Stimulated activated CD4-positive, alpha-beta T cell treated with anti-CD3 and anti-CD28 coated beads, Interleukin-2, amount 100 ng/mL, for 24 hours (primary cell): ENCODE measurements at regions not wholly inside any gene's neighbourhood (a gene's known extent, or its start where the extent isn't known, plus 50 kb on each side); places are given as distances from the start of the nearest gene placed in this dataset.
"Not testable (repeated sequence)": the region's sequence is repeated elsewhere in the genome, so short reads cannot be mapped to it uniquely, and the experiment has no call there.

Experiments
- DNase-seq, 2 donors: peaks; one replicate each; pipeline ENCODE4 v3.0.0-alpha.2; 2020

GRCh38 chr1:93771843-93772242, 90.2 kb upstream of the BCAR3 start:
- no peak for DNase-seq

GRCh38 chr1:93770640-93771039, 89.0 kb upstream of the BCAR3 start:
- no peak for DNase-seq

- no peak for DNase-seq
Measured at GRCh38 chr1:93769777-93770176, 88.1 kb upstream of the BCAR3 start.

- no peak for DNase-seq
Measured at GRCh38 chr1:93768380-93768863, 86.8 kb upstream of the BCAR3 start.

GRCh38 chr1:93766451-93766850, 84.8 kb upstream of the BCAR3 start:
- DNase-seq: no peak

- DNase-seq: no peak
Measured at GRCh38 chr1:93765099-93765498, 83.5 kb upstream of the BCAR3 start.

- no peak for DNase-seq
Measured at GRCh38 chr1:93764366-93764750, 82.7 kb upstream of the BCAR3 start.

- DNase-seq: no peak
Measured at GRCh38 chr1:93763704-93764365, 82.2 kb upstream of the BCAR3 start.

GRCh38 chr1:93758842-93759515, 77.3 kb upstream of the BCAR3 start:
- DNase-seq: no peak

GRCh38 chr1:93757256-93758036, 75.8 kb upstream of the BCAR3 start:
- DNase-seq: no peak

GRCh38 chr1:93756657-93757056, 75.0 kb upstream of the BCAR3 start:
- no peak for DNase-seq

- not testable (repeated sequence) for DNase-seq
Measured at GRCh38 chr1:93755251-93755715, 73.6 kb upstream of the BCAR3 start.

GRCh38 chr1:93753791-93754763, 72.4 kb upstream of the BCAR3 start:
- no peak for DNase-seq

- no peak for DNase-seq
Measured at GRCh38 chr1:93751377-93752250, 70.0 kb upstream of the BCAR3 start.

GRCh38 chr1:93750955-93751354, 69.3 kb upstream of the BCAR3 start:
- no peak for DNase-seq

GRCh38 chr1:93749894-93750301, 68.3 kb upstream of the BCAR3 start:
- DNase-seq: no peak

- no peak for DNase-seq
Measured at GRCh38 chr1:93749487-93749886, 67.8 kb upstream of the BCAR3 start.

GRCh38 chr1:93746021-93746812, 64.6 kb upstream of the BCAR3 start:
- DNase-seq: no peak

- no peak for DNase-seq
Measured at GRCh38 chr1:93744299-93744988, 62.8 kb upstream of the BCAR3 start.

GRCh38 chr1:93743465-93743864, 61.8 kb upstream of the BCAR3 start:
- DNase-seq: no peak
